WTC11 (cell line): ENCODE measurements at regions not wholly inside any gene's neighbourhood (a gene's known extent, or its start where the extent isn't known, plus 50 kb on each side); places are given as distances from the start of the nearest gene placed in this dataset.

Experiments used
- ATAC-seq: fragments of 200-7000 bp; cut with Tn5 transposase; 2 replicates; pipeline ENCODE4 v1.10.0; 2021; ENCODE audit warnings: mild to moderate bottlenecking, moderate library complexity
- CTCF ChIA-PET: fragments of 300-600 bp; sonication (Branson Sonifier 250); formaldehyde crosslinking; loops from one replicate; lab custom pipeline; 2021; ENCODE audit warnings: antibody characterized with exemption; lab: Charles Lee
- POLR2A ChIA-PET: fragments of 350-600 bp; sonication (Branson Sonifier 250); formaldehyde crosslinking; loops from one replicate; lab custom pipeline; 2021; ENCODE audit warnings: antibody characterized with exemption; lab: Charles Lee
- DNase-seq: peaks from one replicate; pipeline ENCODE4 v3.0.0; 2021; ENCODE audit warnings: low spot score
- H3K27ac Mint-ChIP-seq: 2 replicates; pipeline ENCODE4 v1.8.0; 2021; ENCODE audit warnings: mixed read lengths
- H3K27me3 Mint-ChIP-seq: 2 replicates; pipeline ENCODE4 v1.8.0; 2021; ENCODE audit warnings: low read depth, mild to moderate bottlenecking, moderate library complexity, mixed read lengths
- H3K36me3 Mint-ChIP-seq: 2 replicates; pipeline ENCODE4 v1.8.0; 2021; ENCODE audit warnings: mixed read lengths
- H3K4me1 Mint-ChIP-seq: 2 replicates; pipeline ENCODE4 v1.8.0; 2022; ENCODE audit warnings: mixed read lengths
- H3K4me3 Mint-ChIP-seq: 2 replicates; pipeline ENCODE4 v1.8.0; 2021; ENCODE audit warnings: mild to moderate bottlenecking, moderate library complexity, mixed read lengths
- H3K9me3 Mint-ChIP-seq: 2 replicates; pipeline ENCODE4 v1.8.0; 2021; ENCODE audit warnings: mixed read lengths
- AFF4 ChIP-seq: sonication (generic); formaldehyde crosslinking; IDR thresholded peaks from 2 replicates; pipeline ENCODE4 v1.8.1; 2023; ENCODE audit warnings: mild to moderate bottlenecking, missing genetic modification reagents, borderline replicate concordance
- CREB1 ChIP-seq: sonication (generic); formaldehyde crosslinking; IDR thresholded peaks from 2 replicates; pipeline ENCODE4 v1.8.0; 2023; ENCODE audit warnings: mild to moderate bottlenecking, missing genetic modification reagents
- CREM ChIP-seq: sonication (generic); formaldehyde crosslinking; IDR thresholded peaks from 2 replicates; pipeline ENCODE4 v1.8.1; 2022; ENCODE audit warnings: mild to moderate bottlenecking, missing genetic modification reagents, moderate library complexity
- FOXP1 ChIP-seq: sonication (generic); formaldehyde crosslinking; IDR thresholded peaks from 2 replicates; pipeline ENCODE4 v1.8.0; 2022; ENCODE audit warnings: missing genetic modification reagents, mild to moderate bottlenecking, moderate library complexity, borderline replicate concordance
- GTF2I ChIP-seq: fragments of 250-450 bp; sonication (Bioruptor Pico); conservative IDR thresholded peaks from 2 replicates; pipeline ENCODE4 v1.4.0; 2021; ENCODE audit warnings: mild to moderate bottlenecking
- KAT7 ChIP-seq: sonication (generic); formaldehyde crosslinking; IDR thresholded peaks from 2 replicates; pipeline ENCODE4 v1.8.1; 2023; ENCODE audit warnings: missing genetic modification reagents, mild to moderate bottlenecking, borderline replicate concordance
- NR1H2 ChIP-seq: sonication (generic); formaldehyde crosslinking; IDR thresholded peaks from 2 replicates; pipeline ENCODE4 v1.9.0; 2021; ENCODE audit warnings: mild to moderate bottlenecking, moderate library complexity, missing genetic modification reagents
- NR3C1 ChIP-seq: sonication (generic); formaldehyde crosslinking; conservative IDR thresholded peaks from 2 replicates; pipeline ENCODE4 v1.8.1; 2023; ENCODE audit warnings: low read depth, mild to moderate bottlenecking, missing genetic modification reagents
- PREB ChIP-seq: sonication (generic); formaldehyde crosslinking; IDR thresholded peaks from 2 replicates; pipeline ENCODE4 v1.8.1; 2022; ENCODE audit warnings: mild to moderate bottlenecking, missing genetic modification reagents, moderate library complexity, borderline replicate concordance
- RORB ChIP-seq: fragments of 250-450 bp; sonication (Bioruptor Pico); IDR thresholded peaks from 2 replicates; pipeline ENCODE4 v1.9.0; 2021; ENCODE audit warnings: mild to moderate bottlenecking
- TCF7 ChIP-seq: sonication (generic); formaldehyde crosslinking; IDR thresholded peaks from 2 replicates; pipeline ENCODE4 v1.8.0; 2022; ENCODE audit warnings: mild to moderate bottlenecking, low read depth, missing genetic modification reagents, moderate library complexity
- TEAD1 ChIP-seq: sonication (generic); formaldehyde crosslinking; IDR thresholded peaks from 2 replicates; pipeline ENCODE4 v1.8.0; 2022; ENCODE audit warnings: mild to moderate bottlenecking, missing genetic modification reagents
- TEAD4 ChIP-seq: sonication (generic); formaldehyde crosslinking; IDR thresholded peaks from 2 replicates; pipeline ENCODE4 v1.8.0; 2022; ENCODE audit warnings: mild to moderate bottlenecking, missing genetic modification reagents
- ZNF121 ChIP-seq: sonication (generic); formaldehyde crosslinking; IDR thresholded peaks from 2 replicates; pipeline ENCODE4 v1.8.0; 2023; ENCODE audit warnings: missing genetic modification reagents
- ZNF263 ChIP-seq: sonication (generic); formaldehyde crosslinking; IDR thresholded peaks from 2 replicates; pipeline ENCODE4 v1.8.1; 2022; ENCODE audit warnings: low read depth, mild to moderate bottlenecking, moderate library complexity, missing genetic modification reagents
- ZNF396 ChIP-seq: fragments of 250-450 bp; sonication (Bioruptor Pico); IDR thresholded peaks from 2 replicates; pipeline ENCODE4 v1.8.0; 2021; ENCODE audit warnings: mild to moderate bottlenecking, moderate library complexity, borderline replicate concordance
- ZSCAN18 ChIP-seq: fragments of 250-450 bp; sonication (Bioruptor Pico); IDR thresholded peaks from 2 replicates; pipeline ENCODE4 v2.1.2; 2022; ENCODE audit warnings: mild to moderate bottlenecking, moderate library complexity
- TF ChIP-seq, protein P1 (sequence below): fragments of 200-600 bp; IDR thresholded peaks from 2 replicates; pipeline ENCODE4 v1.8.0; 2022; ENCODE audit warnings: antibody characterized with exemption
- TF ChIP-seq, protein P2 (sequence below): sonication (generic); formaldehyde crosslinking; IDR thresholded peaks from 2 replicates; pipeline ENCODE4 v1.8.1; 2022; ENCODE audit warnings: low read depth, mild to moderate bottlenecking, moderate library complexity, missing genetic modification reagents, borderline replicate concordance
- TF ChIP-seq, protein P3 (sequence below): sonication (generic); formaldehyde crosslinking; IDR thresholded peaks from 2 replicates; pipeline ENCODE4 v1.8.1; 2023; ENCODE audit warnings: mild to moderate bottlenecking, missing genetic modification reagents
- TF ChIP-seq, protein P4 (sequence below): sonication (generic); formaldehyde crosslinking; IDR thresholded peaks from 2 replicates; pipeline ENCODE4 v1.8.1; 2022; ENCODE audit warnings: missing genetic modification reagents, borderline replicate concordance

GRCh38 chr2:217370391-217370790 lies 510.5 kb upstream of the TNP1 start:
- ATAC-seq (no peak), DNase-seq (no peak)
- CTCF ChIA-PET = interaction anchor here (0.7 kb wide), 1 partner anchor 56 kb away, joined by 3 read pairs; no protein-coding TSS in a partner anchor
- Mint-ChIP-seq H3K27ac (no peak overlapping the region), H3K9me3 (no peaks in the 10 kb centered on the region), H3K4me3 (no peak overlapping the region), H3K27me3 (peaks cover 19% of the 10 kb centered on the region)
- TF ChIP-seq, protein P1, sequence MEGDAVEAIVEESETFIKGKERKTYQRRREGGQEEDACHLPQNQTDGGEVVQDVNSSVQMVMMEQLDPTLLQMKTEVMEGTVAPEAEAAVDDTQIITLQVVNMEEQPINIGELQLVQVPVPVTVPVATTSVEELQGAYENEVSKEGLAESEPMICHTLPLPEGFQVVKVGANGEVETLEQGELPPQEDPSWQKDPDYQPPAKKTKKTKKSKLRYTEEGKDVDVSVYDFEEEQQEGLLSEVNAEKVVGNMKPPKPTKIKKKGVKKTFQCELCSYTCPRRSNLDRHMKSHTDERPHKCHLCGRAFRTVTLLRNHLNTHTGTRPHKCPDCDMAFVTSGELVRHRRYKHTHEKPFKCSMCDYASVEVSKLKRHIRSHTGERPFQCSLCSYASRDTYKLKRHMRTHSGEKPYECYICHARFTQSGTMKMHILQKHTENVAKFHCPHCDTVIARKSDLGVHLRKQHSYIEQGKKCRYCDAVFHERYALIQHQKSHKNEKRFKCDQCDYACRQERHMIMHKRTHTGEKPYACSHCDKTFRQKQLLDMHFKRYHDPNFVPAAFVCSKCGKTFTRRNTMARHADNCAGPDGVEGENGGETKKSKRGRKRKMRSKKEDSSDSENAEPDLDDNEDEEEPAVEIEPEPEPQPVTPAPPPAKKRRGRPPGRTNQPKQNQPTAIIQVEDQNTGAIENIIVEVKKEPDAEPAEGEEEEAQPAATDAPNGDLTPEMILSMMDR = no peak
- TF ChIP-seq TEAD1 (CRISPR knock-in tag) (no peak), KAT7 (CRISPR knock-in tag) (no peak), ZNF396 (CRISPR knock-in tag) (no peak), NR1H2 (CRISPR knock-in tag) (no peak), AFF4 (CRISPR knock-in tag) (no peak), PREB (CRISPR knock-in tag) (no peak), TCF7 (CRISPR knock-in tag) (no peak), ZNF121 (CRISPR knock-in tag) (no peak), NR3C1 (no peak), ZNF263 (no peak)
- TF ChIP-seq, protein P2, sequence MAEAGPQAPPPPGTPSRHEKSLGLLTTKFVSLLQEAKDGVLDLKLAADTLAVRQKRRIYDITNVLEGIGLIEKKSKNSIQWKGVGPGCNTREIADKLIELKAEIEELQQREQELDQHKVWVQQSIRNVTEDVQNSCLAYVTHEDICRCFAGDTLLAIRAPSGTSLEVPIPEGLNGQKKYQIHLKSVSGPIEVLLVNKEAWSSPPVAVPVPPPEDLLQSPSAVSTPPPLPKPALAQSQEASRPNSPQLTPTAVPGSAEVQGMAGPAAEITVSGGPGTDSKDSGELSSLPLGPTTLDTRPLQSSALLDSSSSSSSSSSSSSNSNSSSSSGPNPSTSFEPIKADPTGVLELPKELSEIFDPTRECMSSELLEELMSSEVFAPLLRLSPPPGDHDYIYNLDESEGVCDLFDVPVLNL (CRISPR knock-in tag) = no peak
- TF ChIP-seq, protein P3, sequence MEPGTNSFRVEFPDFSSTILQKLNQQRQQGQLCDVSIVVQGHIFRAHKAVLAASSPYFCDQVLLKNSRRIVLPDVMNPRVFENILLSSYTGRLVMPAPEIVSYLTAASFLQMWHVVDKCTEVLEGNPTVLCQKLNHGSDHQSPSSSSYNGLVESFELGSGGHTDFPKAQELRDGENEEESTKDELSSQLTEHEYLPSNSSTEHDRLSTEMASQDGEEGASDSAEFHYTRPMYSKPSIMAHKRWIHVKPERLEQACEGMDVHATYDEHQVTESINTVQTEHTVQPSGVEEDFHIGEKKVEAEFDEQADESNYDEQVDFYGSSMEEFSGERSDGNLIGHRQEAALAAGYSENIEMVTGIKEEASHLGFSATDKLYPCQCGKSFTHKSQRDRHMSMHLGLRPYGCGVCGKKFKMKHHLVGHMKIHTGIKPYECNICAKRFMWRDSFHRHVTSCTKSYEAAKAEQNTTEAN (CRISPR knock-in tag) = no peak
- TF ChIP-seq, all 79 proteins: peak for 0
- POLR2A ChIA-PET = interaction anchor here (0.6 kb wide), 1 partner anchor 131 kb away, joined by 5 read pairs; no protein-coding TSS in a partner anchor
- Mint-ChIP-seq H3K4me1 (peaks cover 9% of the 10 kb centered on the region), H3K36me3 (no peaks in the 10 kb centered on the region)

GRCh38 chr2:217367464-217367863 lies 507.6 kb upstream of the TNP1 start:
- CTCF ChIA-PET = interaction anchor here (1.4 kb wide), 1 partner anchor 701 kb away, joined by 3 read pairs; the partner anchor contains the start of gene RUFY4
- POLR2A ChIA-PET = no interaction called here
- Mint-ChIP-seq H3K9me3 (no peaks in the 10 kb centered on the region), H3K36me3 (no peaks in the 10 kb centered on the region), H3K4me1 (peaks cover 8% of the 10 kb centered on the region), H3K27me3 (peaks cover 15% of the 10 kb centered on the region), H3K4me3 (no peak overlapping the region), H3K27ac (no peak overlapping the region)
- no peak for ATAC-seq
- no peak for DNase-seq
- TF ChIP-seq GTF2I = no peak
- no peak for TF ChIP-seq RORB (CRISPR knock-in tag)
- TF ChIP-seq, protein P1 = no peak
- no peak for TF ChIP-seq FOXP1 (CRISPR knock-in tag)
- no peak for TF ChIP-seq CREM (CRISPR knock-in tag)
- TF ChIP-seq, protein P4, sequence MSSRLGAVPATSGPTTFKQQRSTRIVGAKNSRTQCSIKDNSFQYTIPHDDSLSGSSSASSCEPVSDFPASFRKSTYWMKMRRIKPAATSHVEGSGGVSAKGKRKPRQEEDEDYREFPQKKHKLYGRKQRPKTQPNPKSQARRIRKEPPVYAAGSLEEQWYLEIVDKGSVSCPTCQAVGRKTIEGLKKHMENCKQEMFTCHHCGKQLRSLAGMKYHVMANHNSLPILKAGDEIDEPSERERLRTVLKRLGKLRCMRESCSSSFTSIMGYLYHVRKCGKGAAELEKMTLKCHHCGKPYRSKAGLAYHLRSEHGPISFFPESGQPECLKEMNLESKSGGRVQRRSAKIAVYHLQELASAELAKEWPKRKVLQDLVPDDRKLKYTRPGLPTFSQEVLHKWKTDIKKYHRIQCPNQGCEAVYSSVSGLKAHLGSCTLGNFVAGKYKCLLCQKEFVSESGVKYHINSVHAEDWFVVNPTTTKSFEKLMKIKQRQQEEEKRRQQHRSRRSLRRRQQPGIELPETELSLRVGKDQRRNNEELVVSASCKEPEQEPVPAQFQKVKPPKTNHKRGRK (CRISPR knock-in tag) = no peak
- TF ChIP-seq TEAD4 (CRISPR knock-in tag) = no peak
- no peak for TF ChIP-seq CREB1 (CRISPR knock-in tag)
- no peak for TF ChIP-seq ZSCAN18 (CRISPR knock-in tag)
